SKM-1 (cell line): ENCODE measurements at regions not wholly inside any gene's neighbourhood (a gene's known extent, or its start where the extent isn't known, plus 50 kb on each side); places are given as distances from the start of the nearest gene placed in this dataset.
"Not testable (repeated sequence)": the region's sequence is repeated elsewhere in the genome, so short reads cannot be mapped to it uniquely, and the experiment has no call there.

Experiments used
- DNase-seq: peaks from one replicate; lab custom pipeline; 2025; ENCODE audit not compliant: unreplicated experiment; lab: John Stamatoyannopoulos, UW

DNA sequence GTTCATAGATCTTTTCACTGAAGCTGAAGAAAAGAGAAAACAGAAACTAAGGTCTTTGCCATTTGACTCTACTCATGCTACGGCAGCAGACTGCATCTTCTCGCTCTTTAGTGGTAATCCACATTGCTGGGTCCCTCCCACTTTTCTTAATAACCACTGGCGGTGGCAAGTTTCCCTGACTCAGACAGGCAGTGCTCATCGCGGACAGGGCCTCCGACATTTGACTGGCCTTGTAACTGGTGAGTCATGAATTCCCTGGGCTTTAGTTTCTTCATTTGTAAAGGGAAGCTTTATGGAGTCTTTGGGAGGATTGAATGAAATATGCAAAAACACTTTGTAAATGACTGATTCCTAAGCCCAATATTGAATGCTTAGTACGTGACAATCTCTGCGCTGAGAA is 238.2 kb upstream of the RBBP8 start:
- DNase-seq: no peak

DNA sequence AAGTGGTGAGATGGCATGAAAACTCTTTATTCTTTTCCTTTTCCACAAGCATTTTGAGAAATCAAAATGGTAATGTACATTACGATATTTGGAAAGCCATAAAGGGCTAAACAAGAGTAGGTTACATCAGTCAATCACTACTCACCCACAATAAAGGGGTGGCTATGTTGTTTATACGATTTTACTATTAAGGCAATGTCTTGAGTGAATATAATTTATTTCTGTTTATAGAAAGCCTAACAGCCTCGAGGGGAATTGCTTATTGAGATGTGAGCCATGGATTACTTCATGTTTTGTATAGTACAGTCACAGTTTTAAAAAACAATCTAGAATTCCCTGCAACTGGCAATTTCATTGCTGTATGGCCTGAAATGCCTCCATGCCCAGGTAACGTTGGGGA is 237.5 kb upstream of the RBBP8 start:
- DNase-seq: no peak

DNA sequence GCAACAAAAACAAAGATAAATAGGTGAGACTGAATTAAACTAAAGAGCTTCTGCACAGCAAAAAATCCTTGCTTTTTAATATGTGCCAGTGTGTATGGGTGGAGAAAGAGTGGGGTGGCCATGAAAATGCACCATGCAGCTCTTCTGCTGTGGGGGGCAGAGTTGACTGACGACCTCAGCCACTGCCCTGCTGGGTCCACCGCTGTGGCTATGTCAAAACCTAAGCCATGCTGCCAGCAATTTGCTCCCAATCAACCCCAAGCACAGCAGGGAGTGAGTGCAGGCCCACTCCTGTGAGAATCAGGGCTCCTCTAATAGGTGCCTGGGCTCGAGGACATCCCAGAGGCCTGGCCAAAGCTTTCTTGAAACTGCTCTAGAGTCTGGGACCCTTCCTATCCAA is 235.6 kb upstream of the RBBP8 start:
- DNase-seq: no peak

GRCh38 chr18:22698711-22699110 is 234.4 kb upstream of the RBBP8 start:
- DNase-seq: no peak

- DNase-seq: no peak
These were observed 233.5 kb upstream of the RBBP8 start for GRCh38 chr18:22699629-22700028.

GRCh38 chr18:22700920-22701319 is 232.2 kb upstream of the RBBP8 start:
- DNase-seq: no peak

GRCh38 chr18:22701326-22701725 is 231.8 kb upstream of the RBBP8 start:
- no peak for DNase-seq

- no peak for DNase-seq
These were observed 231.3 kb upstream of the RBBP8 start for GRCh38 chr18:22701795-22702194.

GRCh38 chr18:22702806-22703205 is 230.3 kb upstream of the RBBP8 start:
- DNase-seq: no peak

GRCh38 chr18:22703883-22704585 is 229.1 kb upstream of the RBBP8 start:
- DNase-seq: peak; percentile 60

DNA sequence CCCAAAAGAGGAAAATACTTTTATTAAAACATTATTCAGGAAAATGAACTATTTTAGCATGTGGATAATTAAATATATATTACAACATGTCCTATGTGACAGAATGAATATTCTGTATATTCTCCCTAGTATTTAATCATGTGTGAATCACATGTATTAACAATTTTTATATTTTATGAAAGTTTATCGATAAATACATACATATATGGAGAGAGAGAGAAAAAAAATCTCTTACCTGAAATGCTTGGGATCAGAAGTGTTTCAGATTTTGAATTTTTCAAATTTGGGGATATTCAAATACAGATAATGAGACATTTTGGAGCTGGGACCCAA is 228.6 kb upstream of the RBBP8 start:
- no peak for DNase-seq

DNA sequence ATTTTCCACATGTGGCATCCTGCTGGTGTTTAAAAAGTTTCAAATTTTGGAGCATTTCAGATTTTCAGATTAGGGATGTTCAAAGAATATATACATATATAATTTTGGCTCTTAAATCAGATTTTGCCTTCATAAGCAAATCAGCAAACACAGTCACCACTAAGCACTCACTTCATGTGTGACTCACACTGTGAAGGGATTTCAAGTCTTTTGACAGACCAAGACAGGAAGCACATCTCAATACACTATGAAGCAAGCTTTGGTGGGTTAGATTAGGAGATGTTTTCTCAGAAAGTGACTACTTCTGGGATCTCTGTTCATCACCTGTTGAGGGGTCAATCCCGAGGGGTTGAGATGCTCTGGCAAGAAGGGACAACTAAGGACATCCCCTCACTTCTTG is 227.8 kb upstream of the RBBP8 start:
- DNase-seq: no peak

DNA sequence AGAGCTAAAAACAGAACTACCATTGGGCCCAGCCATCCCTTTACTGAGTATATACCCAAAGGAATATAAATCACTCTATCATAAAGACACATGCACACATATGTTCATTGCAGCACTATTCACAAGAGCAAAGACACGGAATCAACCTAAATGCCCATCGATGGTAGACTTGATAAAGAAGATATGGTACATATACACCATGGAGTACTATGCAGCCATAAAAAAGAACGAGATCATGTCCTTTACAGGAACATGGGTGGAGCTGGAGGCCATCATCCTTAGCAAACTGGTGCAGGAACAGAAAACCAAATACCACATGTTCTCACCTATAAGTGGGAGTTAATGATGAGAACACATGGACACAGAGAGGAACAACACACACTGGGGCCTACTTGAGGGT is 227.1 kb upstream of the RBBP8 start:
- DNase-seq: not testable (repeated sequence)

DNA sequence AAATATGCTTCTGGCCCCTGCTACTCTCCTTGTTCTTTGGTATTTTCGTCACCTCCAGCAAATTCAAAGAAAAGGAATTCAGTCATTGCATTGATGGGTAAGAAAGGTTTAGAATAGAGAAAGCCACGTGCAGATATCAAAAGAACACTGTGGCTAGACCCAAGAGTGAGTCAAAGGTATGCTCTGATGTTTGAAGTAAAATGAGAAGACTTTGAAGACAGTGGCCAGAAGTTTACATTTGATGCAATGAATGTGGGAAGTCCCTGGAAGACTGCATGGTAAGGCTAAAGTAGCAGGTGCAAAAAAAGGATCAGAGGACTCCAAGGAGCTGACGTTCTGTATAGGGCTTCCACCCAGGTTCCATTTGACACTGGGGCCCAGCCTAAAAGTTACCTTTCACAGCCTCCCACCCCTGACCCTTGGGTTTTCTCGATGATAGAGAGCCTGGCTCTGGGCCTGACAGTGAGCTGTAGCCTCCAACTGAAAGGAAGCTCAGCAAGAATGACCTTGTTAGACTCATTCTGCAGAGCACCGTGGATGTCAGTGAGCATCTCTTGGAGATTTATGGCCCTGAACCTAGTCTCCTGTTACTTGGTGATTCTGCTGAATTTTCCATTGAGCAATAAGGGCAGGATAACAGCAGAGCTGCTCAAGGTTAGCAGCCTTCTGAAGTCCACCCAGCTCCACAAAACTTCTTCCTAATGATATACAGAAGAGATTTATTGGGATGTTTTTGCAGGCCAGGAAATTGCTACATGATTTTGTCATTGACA is 223.7 kb upstream of the RBBP8 start:
- DNase-seq: no peak

DNA sequence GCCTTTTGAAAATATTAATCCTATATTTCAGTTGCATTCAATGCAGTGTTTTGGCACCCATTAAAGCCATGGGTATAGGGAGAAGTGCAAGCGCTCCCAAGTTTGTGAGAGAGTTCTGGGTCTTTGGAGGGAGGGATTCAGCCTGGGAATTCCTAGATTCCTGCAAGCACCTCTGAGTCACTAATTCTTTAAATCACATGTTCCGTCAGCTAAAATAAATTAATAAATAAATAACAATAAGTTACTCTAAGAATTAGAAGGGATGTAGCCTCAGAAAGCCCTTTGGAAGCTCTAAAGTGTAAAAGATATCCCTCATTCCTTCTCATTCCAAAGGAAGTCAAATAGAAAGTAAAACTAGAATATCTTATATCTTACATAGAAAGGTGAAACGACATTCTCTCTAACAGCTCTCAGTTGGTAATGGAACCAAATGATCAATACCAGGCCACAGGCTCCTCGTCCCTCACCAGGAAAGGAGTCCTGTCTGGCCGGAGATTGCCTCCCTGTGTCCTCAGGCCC is 222.4 kb upstream of the RBBP8 start:
- no peak for DNase-seq

DNA sequence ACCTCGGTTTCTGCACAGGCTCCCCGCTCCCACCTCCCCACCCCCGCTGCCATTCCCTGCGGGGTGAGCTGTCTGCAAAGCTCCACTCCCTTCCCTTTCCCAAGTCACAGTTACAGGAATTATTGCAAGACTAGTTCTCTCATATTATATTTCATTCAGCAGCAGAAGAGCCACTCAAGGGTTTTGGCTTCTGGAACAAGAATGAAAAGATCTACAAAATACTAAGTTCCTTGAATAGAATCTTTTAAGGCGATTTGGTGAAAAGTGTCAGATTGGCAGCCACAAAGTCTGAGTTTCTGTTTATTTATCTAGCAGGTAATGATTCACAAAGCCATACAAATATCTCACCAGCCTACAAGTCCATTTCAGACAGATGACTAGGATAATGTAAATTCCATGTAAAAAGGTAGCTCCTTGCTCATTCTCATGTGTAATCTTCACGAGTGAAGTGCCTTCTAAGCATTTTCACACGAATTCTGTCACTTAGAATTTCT is 221.9 kb upstream of the RBBP8 start:
- DNase-seq: no peak

GRCh38 chr18:22713511-22713910 is 219.6 kb upstream of the RBBP8 start:
- no peak for DNase-seq

- not testable (repeated sequence) for DNase-seq
These were observed 215.6 kb upstream of the RBBP8 start for GRCh38 chr18:22717536-22717935.

DNA sequence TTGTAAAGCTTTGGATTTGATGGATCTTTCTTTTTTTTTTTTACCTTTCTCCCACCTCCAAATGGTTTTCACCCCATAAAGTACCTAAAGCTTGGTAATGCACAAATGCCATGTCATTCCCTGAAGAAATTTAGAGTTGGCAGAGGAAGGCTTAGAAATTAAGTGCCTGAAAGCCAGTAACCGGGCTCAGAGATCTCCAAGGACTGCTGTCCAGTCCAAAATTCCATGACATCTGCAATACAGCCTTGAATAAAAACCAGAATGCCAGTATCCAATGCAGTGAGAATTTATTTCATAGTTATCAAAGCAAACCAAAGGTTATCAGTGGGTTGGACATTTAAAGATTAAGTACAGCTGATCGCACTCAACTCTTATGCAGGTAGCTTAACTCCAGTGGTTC is 209.9 kb upstream of the RBBP8 start:
- no peak for DNase-seq

DNA sequence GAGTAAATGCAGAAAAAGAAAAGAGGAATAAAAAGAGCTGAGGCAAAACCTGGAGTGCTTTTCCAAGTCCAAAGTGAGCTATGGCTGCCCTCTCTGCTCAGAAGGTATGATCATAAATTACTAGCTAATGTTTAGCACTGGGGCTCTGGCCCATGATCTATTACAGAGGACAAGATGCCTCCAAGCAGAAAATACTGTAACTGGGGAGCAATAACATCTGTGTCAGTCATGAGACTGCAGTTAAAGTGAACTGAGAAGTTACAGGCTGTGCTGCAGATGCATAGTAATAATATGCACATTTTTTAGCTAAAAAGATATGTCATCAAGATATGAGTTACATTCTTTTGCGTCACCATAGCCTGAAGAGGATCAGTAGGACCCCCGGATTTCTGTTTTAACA is 209.4 kb upstream of the RBBP8 start:
- no peak for DNase-seq

- DNase-seq: no peak
These were observed 206.7 kb upstream of the RBBP8 start for GRCh38 chr18:22726469-22726868.

DNA sequence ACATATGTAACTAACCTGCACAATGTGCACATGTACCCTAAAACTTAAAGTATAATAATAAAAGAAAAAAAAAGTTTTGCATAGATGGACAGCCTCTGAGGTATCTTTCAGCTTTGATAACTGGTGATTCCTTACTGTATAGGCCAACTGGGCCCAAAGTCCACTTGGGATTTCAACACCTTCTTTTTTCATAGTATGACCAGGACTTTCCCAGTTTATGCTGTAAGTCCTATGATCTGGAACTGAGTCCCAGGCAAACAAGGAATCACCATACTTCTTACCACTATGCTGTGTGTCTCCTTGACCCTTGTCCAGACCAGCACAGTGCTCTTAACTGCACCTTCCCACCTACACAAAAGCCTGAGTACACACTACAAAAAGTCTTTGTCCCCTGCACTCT is 205.1 kb upstream of the RBBP8 start:
- DNase-seq: no peak
